Panc1 (cell line): ENCODE measurements at regions not wholly inside any gene's neighbourhood (a gene's known extent, or its start where the extent isn't known, plus 50 kb on each side); places are given as distances from the start of the nearest gene placed in this dataset.

Experiments
- POLR2AphosphoS5 ChIP-seq: IDR thresholded peaks from 2 replicates; pipeline ENCODE4 v1.6.1; 2012; ENCODE audit warnings: mild to moderate bottlenecking, low read depth, low read length, moderate library complexity
- REST ChIP-seq, 2 experiments: IDR thresholded peaks; 2 replicates each; pipeline ENCODE4 v1.6.1; 2011 to 2012; ENCODE audit warnings: low read depth in 2 of 2, control low read depth in 1 of 2, low read length in 1 of 2, mild to moderate bottlenecking in 1 of 2, moderate library complexity in 1 of 2; ENCODE audit not compliant: insufficient read depth in 1 of 2
- SIN3A ChIP-seq: IDR thresholded peaks from 2 replicates; pipeline ENCODE4 v1.6.1; 2012; ENCODE audit warnings: low read depth, mild to moderate bottlenecking, low read length, moderate library complexity, borderline replicate concordance; ENCODE audit not compliant: insufficient read depth
- TF ChIP-seq, protein P1 (sequence below): fragments of 450-650 bp; IDR thresholded peaks from 2 replicates; pipeline ENCODE4 v1.5.1; 2017; ENCODE audit warnings: mild to moderate bottlenecking

DNA sequence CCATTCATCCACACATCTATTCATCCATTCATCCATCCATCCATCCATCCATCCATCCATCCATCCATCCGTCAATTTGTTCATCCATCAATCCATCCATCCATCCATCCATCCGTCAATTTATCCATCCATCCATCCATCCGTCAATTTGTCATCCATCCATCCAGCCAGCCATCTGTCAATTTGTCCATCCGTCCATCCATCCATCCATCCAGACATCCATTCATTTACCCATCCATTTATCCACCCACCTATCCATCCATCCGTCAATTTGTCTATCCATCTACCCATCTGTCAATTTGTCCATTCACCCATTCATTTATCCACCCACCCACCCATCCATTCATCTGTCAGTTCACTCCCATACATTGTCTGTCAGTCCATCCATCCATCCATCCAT, 209.5 kb upstream of the ZNF536 start:
- TF ChIP-seq, protein P1, sequence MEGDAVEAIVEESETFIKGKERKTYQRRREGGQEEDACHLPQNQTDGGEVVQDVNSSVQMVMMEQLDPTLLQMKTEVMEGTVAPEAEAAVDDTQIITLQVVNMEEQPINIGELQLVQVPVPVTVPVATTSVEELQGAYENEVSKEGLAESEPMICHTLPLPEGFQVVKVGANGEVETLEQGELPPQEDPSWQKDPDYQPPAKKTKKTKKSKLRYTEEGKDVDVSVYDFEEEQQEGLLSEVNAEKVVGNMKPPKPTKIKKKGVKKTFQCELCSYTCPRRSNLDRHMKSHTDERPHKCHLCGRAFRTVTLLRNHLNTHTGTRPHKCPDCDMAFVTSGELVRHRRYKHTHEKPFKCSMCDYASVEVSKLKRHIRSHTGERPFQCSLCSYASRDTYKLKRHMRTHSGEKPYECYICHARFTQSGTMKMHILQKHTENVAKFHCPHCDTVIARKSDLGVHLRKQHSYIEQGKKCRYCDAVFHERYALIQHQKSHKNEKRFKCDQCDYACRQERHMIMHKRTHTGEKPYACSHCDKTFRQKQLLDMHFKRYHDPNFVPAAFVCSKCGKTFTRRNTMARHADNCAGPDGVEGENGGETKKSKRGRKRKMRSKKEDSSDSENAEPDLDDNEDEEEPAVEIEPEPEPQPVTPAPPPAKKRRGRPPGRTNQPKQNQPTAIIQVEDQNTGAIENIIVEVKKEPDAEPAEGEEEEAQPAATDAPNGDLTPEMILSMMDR = no peak
- TF ChIP-seq REST (IDR thresholded peaks at IDR 0.05; ENCODE audit: insufficient read depth in 1 of 2, low read depth in 2 of 2, low read length in 1 of 2) (no peak), POLR2AphosphoS5 (no peak), SIN3A (no peak)
